ENCODE measurements at regions not wholly inside any gene's neighbourhood (a gene's known extent, or its start where the extent isn't known, plus 50 kb on each side); places are given as distances from the start of the nearest gene placed in this dataset.

DNA sequence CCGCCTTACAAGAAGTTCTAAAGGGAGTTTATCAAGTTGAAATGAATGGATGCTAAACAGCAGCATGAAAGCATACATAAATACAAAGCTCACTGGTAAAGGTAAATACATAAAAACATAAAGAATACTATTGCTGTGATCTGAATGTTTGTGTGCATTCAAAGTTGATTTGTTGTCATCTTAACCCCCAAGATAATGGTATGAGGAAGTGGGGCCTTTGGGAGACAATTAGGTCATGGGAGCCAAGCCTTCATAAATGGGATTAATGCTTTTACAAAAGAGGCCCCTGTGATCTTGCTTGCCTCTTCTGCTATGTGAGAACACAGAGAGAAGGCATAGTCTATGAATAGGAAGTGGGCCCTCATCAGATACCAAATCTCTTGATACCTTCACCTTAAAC is 209.0 kb upstream of the SAMSN1 start (continued):
- TF ChIP-seq, protein P1, sequence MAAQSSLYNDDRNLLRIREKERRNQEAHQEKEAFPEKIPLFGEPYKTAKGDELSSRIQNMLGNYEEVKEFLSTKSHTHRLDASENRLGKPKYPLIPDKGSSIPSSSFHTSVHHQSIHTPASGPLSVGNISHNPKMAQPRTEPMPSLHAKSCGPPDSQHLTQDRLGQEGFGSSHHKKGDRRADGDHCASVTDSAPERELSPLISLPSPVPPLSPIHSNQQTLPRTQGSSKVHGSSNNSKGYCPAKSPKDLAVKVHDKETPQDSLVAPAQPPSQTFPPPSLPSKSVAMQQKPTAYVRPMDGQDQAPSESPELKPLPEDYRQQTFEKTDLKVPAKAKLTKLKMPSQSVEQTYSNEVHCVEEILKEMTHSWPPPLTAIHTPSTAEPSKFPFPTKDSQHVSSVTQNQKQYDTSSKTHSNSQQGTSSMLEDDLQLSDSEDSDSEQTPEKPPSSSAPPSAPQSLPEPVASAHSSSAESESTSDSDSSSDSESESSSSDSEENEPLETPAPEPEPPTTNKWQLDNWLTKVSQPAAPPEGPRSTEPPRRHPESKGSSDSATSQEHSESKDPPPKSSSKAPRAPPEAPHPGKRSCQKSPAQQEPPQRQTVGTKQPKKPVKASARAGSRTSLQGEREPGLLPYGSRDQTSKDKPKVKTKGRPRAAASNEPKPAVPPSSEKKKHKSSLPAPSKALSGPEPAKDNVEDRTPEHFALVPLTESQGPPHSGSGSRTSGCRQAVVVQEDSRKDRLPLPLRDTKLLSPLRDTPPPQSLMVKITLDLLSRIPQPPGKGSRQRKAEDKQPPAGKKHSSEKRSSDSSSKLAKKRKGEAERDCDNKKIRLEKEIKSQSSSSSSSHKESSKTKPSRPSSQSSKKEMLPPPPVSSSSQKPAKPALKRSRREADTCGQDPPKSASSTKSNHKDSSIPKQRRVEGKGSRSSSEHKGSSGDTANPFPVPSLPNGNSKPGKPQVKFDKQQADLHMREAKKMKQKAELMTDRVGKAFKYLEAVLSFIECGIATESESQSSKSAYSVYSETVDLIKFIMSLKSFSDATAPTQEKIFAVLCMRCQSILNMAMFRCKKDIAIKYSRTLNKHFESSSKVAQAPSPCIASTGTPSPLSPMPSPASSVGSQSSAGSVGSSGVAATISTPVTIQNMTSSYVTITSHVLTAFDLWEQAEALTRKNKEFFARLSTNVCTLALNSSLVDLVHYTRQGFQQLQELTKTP (IDR thresholded peaks at IDR 0.05; ENCODE audit: low read depth in 1 of 2, partially characterized antibody in 2 of 2) = peak in 1 of 2 experiments; percentile 66
- TF ChIP-seq RUNX1 (IDR thresholded peaks at IDR 0.05; ENCODE audit: low read depth) (no peak), C11orf30 (IDR thresholded peaks at IDR 0.05; ENCODE audit: low read depth) (no peak), SREBF2 (CRISPR knock-in tag; IDR thresholded peaks at IDR 0.05) (no peak), GATA2 (CRISPR knock-in tag; IDR thresholded peaks at IDR 0.05) (no peak), CBX5 (IDR thresholded peaks at IDR 0.05; ENCODE audit: borderline replicate concordance, low read depth) (no peak), ZBTB9 (CRISPR knock-in tag; IDR thresholded peaks at IDR 0.05) (no peak), SMARCA5 (IDR thresholded peaks at IDR 0.05) (no peak), SPI1 (IDR thresholded peaks at IDR 0.05; ENCODE audit: borderline replicate concordance, low read depth, low read length) (peak; percentile 89), ZBTB7A (IDR thresholded peaks at IDR 0.05; ENCODE audit: borderline replicate concordance, control insufficient read depth, low read depth, low read length) (no peak), HMGXB4 (CRISPR knock-in tag; IDR thresholded peaks at IDR 0.05) (no peak), PBX2 (CRISPR knock-in tag; IDR thresholded peaks at IDR 0.05; ENCODE audit: low read depth) (no peak), PBX2 (tag; conservative IDR thresholded peaks at IDR 0.05; ENCODE audit: low read depth) (peak; percentile 71)
- TF ChIP-seq, protein P2, sequence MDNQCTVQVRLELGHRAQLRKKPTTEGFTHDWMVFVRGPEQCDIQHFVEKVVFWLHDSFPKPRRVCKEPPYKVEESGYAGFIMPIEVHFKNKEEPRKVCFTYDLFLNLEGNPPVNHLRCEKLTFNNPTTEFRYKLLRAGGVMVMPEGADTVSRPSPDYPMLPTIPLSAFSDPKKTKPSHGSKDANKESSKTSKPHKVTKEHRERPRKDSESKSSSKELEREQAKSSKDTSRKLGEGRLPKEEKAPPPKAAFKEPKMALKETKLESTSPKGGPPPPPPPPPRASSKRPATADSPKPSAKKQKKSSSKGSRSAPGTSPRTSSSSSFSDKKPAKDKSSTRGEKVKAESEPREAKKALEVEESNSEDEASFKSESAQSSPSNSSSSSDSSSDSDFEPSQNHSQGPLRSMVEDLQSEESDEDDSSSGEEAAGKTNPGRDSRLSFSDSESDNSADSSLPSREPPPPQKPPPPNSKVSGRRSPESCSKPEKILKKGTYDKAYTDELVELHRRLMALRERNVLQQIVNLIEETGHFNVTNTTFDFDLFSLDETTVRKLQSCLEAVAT (IDR thresholded peaks at IDR 0.05) = peak in 1 of 2 experiments; percentile 55; a peak in 1 of 4 replicates

All from K562 (cell line).